Superior temporal gyrus (tissue), 1 donor: ENCODE measurements at regions not wholly inside any gene's neighbourhood (a gene's known extent, or its start where the extent isn't known, plus 50 kb on each side); places are given as distances from the start of the nearest gene placed in this dataset.

ENCODE experiments used
- DNase-seq: peaks from one replicate; pipeline ENCODE4 v3.0.0-alpha.2; 2016; ENCODE audit errors: extremely low spot score

DNA sequence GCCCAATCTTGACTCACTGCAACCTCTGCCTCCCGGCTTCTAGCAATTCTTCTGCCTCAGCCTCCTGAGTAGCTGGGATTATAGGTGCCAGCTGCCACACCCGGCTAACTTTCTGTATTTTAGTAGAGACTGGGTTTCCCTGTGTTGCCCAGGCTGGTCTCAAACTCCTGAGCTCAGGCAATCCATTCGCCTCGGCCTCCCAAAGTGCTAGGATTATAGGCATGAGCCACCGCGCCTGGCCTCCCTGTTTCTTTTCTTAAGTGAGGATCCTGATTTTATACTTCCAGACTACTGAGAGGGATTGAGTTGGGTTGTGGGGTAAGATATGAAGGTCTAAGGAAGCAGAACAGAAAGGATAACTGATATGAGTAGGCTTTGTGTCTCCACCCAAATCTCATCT lies 106.8 kb downstream of the CNTN3 start:
- no peak for DNase-seq

DNA sequence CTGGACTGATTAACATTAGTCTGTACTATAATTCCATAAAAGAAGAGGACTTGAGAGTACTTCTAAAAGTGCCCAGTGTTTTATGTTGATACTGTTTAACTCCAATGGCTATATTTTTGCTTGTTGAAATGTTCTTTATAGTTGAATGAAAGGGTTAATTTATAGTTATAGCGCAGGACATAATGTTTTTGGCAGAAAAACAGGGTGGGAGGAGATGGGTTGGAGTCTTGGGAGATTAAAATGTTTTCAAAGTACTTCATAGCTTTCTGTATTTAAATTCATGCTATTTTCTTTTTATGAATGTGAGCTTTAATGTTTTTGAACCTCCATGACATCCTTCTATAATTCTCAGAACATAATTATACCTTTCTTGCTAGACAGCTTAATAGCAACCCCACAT lies 108.2 kb downstream of the CNTN3 start:
- no peak for DNase-seq

DNA sequence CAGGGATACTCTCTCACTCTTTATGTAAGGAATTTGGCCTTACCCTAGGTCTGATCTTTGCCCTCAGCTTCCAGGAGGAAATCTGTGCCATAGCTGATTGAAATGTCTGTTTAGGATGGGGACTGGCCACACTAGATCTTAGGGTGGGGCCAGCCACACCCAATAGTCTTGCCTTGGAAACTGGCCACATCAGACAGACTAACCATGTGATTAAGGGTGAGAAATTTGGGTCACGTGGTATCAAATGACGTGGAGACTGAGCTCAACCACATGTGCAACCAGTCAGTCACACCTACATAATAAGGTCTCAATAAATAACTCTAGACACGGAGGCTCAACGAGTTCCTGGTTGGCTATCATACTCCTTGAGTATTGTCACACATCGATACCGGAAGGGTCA lies 113.5 kb downstream of the CNTN3 start:
- DNase-seq, result no peak

DNA sequence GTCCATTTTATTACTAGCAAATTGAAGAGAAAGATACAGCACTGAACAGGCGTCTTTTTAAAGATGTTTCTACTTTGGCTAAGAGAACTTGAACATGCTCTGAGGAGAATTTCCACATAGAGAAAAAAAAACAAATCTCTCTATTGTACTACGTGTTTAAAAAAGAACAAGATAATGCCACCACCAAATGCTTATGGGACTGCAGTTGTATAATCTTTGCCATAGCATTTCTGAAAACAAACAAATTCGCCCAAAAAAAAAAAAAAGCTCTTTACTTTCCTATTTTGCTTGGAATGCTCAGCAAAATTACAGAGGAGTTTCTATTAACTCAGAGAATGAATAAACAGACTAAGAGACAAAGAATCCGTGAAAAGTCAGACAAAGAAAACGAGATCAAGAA lies 114.2 kb downstream of the CNTN3 start:
- no peak for DNase-seq

DNA sequence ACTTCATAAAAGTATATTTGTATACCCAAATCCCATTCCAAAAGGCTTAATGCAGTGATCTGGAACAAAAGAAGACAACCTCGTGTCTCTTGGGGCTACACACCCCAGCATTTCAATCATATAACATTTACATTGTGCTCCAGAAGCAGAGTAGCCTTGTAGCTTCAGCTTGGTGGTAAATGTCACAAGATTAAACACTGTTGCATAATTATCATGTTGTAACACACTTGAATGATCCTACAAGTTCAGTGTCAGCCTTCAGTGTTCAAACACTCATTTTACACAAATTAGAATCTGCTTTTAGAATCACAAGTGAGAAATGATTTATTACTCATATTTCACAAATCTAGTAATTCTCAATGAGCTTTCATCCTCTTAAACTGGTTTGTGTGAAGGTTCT lies 122.6 kb downstream of the CNTN3 start:
- DNase-seq, result no peak

DNA sequence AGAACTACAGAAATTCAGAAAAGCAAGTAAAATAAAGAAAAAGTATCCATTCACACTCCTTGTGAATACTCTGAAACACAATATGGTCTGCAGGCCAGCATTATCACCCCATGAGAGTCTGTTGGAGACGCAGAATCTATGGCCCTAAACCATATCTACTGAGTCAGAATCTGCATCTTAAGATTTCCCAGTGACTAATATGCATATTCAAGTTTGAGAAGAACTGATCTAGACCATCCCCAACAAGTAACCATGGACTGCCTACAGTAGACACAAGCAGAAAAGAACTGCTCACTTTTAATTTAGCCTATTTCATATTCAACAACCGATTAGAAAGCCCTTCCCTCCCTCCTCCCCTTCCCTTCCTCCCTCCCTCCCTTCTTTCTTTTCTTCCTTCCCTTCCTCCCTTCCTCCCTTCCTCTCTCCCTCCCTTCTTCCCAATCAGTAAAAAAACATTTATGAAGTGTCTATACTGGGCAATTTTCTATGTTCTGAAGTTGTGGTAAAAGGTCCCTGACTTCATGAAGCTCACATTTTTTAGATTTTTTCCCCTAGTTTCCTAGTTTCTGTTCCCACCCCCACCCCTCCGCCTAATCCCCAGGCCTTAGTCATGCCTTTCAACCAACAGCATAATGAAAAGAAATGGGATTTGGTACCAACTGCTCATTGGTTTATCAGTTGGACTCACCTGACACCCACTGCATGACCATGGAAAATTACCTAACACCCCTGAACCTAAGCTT lies 125.2 kb downstream of the CNTN3 start:
- DNase-seq, result no peak

DNA sequence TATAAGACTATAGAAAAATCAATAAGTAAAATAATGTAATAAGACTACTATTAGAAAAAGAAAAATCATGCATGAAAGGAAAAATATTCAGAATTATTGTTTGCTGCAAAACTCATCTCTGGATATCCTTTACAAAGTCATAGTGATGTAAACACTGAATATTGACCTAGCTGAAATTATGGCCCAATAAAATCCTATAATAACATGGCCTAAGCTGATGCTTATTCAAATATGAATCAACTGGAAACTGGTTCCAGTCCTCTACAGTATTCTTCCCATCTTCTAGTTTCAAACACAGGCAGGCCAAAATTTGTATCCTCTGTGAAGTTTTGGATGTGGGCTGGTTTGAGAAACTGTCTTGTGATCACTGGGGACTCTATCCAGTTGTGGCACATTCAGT lies 134.5 kb downstream of the CNTN3 start:
- DNase-seq, result no peak

DNA sequence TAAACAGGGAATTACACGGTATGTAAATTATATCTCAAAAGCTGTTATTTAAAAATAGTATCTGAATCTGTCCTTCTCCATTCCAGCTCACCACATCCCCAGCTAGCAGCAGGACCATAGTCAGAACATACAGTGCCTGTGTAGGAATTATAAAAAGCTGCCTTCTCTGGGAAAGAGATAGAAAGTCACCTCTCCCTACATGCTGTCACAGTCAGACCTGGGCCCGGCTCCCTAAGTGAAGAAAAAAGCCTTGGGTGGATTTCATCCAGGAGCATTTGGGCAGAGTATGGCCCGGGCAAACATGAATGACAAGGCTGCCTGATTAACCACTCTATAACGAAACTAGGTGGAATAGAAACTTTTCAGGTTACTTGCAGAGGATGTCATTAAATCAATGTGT lies 144.1 kb downstream of the CNTN3 start:
- no peak for DNase-seq

DNA sequence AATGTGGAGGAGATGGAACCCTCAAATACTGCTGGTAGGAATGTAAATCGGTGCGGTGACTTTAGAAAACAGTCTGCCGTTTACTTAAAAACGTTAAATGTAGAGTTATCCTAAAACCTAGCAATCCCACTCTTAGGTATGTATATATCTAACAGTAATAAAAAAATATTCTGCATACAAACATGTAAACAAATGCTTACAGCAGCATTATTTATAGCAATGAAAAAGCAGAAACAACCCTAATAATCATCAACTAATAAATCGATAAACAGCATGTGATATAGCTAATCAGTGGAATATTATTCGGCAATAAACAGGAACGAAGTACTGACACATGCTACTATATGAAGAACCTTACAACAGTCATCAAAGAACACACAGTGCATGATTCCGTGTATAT lies 144.7 kb downstream of the CNTN3 start:
- no peak for DNase-seq

DNA sequence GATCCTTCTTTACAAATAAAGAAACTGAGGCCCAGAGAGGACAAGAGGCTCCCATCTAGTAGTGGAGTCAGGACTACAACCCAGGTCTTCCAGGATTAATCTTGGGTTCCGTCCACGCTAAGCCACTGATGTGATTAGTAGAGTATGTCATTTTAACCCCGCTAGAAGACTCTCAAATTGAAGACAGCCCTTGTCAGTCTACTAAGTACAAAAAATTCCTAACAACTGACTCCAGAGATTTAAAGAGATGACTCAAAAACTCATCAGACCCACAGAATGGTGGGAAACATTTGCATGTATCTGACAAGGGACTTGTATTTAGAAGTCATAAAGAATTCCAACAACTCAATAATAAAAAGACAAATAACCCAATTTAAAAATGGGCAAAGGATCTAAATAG lies 145.3 kb downstream of the CNTN3 start:
- no peak for DNase-seq

DNA sequence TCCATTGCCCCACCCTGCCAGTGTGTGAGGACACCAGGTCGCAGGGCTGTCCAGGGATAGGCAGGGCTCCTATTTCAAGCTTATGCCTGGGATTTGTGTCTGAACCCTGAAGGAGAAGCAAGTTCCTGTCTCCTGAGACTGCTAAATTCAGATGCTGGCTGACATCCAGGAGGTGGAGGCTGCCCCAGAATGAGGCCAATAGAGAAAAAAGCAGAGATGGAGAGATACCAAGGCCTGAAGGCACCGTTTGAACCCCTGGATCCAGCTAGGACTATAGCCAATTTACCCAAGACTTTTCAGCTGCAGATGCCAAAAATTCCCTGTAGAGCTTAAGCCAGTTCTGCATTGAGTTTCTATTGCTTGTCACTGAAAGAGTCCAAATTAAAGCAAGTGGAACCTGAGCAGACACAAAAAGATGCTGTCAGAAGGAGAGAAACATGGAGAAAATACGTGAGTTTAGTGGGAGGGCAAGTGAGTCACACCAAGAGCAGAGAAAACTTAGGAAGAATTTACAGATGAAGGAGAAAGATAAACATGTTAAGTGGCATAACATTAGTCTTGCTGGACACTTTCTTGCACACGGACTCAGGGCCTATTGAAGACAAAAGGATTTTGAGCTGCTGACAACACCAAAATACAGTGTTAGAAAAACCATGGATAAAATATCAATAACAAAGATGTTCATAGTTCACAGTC lies 148.6 kb downstream of the CNTN3 start:
- peak; percentile 43 for DNase-seq

DNA sequence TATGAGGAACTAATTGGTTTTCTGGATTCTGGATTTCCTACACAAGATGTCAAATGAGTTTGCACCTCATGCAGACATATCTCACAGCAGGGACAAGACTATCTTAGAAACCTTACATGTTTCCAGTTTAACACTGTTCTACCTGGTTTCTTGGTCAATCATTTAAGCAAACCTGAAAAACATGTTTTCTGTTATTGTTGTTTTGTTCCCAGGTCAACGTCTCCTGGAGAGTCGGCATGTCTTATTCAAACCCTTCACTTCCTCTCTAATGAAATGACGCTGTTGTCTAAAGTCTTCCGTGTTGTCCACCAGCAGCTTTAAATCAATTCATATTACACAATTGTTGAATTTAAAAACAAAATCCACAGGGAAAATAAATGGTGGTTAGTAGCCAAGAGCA lies 150.9 kb downstream of the CNTN3 start:
- no peak for DNase-seq

DNA sequence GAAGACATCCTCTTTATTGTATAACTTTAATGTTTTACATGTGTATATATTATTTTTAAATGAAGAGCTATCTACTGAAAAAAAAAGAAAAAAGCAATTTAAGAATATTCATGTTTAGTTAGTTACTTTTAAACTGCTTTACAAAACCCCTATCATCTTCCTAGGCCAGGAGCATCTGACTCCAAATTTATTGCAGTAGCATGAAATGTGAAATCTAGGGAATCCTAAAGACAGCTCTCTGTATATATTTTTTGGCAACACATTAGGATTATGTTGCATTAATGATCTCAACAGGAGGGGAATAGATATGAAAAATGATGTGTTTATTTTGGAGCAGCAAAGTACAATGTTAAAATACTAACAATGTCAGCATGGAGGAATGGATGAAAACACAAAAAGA lies 158.3 kb downstream of the CNTN3 start:
- no peak for DNase-seq

DNA sequence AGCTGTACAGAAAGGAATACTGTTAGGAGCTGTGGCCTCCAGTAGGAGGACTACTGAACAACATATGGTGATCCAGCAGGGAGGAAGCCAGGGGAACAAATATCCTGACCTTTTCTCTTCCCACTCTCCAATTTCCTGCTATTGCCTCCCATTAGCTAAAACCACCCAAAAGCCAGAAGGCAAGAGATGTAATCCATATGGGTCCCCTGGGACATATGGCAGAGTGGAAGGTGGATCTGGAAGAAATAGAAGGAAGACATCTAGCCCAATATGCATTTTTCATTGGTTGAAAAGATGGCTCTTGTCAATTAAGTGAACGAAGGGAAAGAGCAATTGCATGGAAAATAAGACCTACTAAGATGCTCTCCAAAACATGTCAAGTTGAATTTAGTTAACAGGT lies 167.2 kb downstream of the CNTN3 start:
- DNase-seq, result no peak

DNA sequence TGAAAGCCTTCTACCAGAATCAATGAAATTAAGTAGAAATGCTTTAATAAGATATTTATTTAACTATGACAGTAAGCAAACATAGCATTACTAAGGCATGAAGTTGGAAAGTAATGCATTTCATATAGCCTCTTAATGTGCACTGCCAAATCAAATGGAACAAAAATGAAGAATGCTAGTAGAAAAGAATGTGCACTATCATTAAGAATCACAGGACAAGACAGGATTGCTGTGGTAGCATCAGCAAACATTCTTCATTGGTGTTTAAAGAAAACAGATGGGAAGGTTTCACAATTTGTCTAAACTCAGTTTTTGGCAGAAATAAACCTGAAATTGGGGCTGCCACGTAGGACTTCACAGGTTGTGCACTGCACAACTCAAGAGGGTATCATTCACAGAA lies 168.9 kb downstream of the CNTN3 start:
- DNase-seq, result no peak

DNA sequence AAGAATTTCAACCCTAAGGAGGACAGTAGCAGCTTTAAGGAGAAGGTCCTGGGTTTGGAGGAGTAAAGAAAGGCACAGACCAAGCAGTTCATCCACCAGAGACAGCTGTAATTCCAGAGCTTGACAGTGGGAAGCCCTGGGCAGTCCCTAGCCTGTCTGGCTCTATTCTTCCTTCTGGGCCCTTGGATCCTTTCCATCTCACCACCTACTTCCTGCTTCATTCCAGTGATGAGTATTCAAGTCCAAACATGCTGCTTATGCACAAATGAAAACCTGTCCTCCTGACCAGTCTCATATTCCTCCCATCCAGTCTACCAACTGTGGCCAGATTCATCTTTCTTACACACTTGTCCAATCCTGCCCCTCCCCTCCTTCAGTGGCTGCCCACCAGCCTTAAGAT lies 171.4 kb downstream of the CNTN3 start:
- no peak for DNase-seq

DNA sequence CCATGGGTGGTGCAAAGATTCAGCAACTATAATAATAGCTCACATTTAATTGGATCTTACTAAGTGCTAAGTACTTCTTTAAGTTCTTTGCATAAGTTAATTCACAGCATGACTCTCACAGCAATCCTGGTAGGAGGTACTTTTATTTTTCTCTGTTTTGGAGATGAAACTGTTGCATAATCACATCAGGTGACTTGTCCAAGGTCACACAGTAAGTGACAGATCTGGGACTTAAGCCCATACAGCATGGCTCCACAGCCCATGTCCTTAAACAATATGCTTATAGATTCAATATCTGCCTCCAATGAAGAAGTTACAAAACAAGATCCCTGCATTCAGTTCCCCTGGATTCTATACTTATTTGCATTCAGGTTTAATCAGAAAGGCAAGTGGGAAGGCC lies 171.8 kb downstream of the CNTN3 start:
- DNase-seq, result no peak

DNA sequence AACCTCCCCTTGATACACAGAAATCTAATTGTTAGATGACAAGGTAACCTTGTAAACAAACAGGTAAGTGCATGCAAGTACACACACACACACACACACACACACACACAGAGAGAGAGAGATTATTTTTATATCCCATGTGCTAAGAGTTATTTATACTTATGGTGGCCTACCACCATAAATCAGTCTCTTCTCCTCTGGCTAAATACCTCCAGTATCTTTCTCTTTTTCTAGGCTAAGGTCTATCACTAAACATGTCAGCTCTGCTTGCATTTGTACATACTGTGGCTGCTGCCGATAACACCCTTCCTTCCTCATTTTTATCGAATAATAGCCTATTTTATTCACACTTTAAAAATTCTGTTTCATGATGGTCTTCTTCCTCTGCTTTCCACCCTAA lies 172.4 kb downstream of the CNTN3 start:
- DNase-seq, result no peak

DNA sequence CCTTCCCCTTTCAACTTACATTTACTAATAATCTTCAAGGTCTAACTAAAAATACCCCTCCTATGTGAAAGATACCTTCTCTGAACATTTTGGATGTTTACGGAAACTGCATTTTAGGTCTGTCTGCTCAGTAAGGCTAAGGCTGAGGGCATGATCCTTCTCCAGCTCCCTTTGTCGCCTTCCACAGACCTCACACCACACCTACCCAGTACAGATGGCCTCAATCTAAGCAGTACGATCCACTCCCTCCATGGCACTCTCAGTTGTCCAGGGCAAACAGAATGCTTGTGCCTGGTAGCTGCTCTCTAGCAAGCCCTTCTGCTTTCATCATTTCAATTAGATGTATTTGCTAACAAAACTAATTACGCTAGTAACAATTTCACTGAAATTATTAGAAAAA lies 178.3 kb downstream of the CNTN3 start:
- DNase-seq, result no peak

DNA sequence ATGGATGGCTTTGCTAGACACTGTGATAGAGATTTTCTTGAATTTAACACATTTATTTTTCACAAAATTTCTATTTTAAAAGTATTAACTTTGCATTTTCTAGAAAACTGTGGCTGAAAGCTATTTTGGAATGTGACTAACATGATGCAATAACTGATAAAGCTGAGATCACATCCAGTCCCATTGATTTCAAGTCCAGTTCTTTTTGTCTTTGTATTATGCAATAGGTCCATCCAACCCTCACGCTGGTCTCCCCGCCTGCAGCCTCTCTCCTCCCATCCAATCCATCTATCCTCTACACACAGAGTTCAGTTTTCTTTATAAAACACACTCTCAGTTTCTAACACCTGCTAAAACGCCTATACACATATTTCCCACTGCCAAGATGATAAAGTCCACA lies 178.8 kb downstream of the CNTN3 start:
- DNase-seq, result no peak

DNA sequence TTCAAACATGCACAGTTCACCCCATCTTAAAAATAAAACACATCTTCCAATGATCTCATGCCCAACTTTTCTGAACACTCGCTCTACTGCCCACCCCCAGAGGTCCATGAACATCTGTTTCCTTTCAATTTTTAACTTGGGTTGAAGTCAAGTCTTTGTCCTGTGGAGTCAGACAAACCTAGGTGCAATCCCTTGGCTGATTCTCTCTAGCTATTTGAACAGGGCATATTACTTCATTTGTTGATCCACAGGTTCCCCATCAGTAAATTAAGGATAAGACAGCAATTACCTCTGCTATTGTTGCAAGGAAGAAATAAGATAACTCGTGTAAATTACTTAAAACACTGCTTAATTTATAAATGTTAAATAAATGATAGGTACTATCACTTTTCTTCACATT lies 180.1 kb downstream of the CNTN3 start:
- no peak for DNase-seq

DNA sequence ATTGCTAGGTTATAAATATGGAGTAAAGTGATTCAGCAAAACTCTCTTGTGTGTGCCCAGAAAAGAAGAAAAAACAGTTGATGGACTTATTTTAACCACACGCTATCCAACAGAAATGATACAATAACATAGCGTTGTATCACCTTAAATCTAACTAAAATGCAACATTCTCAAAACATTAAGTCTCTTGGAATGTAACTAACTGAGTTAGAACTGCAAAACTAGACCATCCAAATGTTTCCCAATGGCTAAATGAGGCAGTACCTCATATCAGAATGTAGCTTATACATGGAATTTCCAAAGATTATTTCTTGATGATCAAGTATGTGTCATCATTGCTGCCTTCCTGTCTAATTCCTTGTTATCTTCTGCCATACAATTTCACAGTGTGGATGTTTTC lies 187.9 kb downstream of the CNTN3 start:
- DNase-seq, result no peak

DNA sequence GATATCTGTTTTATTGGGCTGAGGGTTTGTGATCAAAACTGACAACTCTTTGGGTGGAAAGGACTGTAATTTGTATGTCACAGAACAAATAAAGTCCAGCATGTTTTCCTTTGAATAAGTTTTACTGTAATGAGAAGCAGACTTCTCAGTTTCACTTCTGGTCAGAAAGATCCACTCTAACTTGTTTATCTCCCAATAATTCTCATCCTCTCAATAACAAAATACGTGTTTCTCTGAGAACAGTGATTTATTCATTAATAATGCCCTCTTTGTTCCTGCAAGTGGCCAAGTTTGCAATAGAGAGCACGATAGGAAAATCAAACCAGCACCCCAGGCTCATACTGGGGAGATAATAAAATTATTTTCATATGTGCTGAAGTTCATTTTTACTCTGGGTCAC lies 190.6 kb downstream of the CNTN3 start:
- DNase-seq, result peak; percentile 59
